IMR-90 (cell line): ENCODE measurements at regions not wholly inside any gene's neighbourhood (a gene's known extent, or its start where the extent isn't known, plus 50 kb on each side); places are given as distances from the start of the nearest gene placed in this dataset.

Experiments used
- ATAC-seq: fragments of 200-7000 bp; cut with Tn5 transposase; 2 replicates; pipeline ENCODE4 v1.9.1; 2020; ENCODE audit warnings: low read depth, mild to moderate bottlenecking, moderate library complexity
- BruUV-seq: library from RNA; stranded (reverse); fragments of 400-500 nt; replicated peaks from 2 replicates; lab custom pipeline; 2021; lab: Mats Ljungman, UMichigan
- CTCF ChIA-PET: fragments of 300-600 bp; formaldehyde crosslinking; extraction: SDS; loops from one replicate; lab custom pipeline; 2021; ENCODE audit warnings: antibody characterized with exemption; lab: Yijun Ruan, JAX
- POLR2A ChIA-PET: fragments of 300-600 bp; sonication (Branson Sonifier 250); formaldehyde crosslinking; loops from one replicate; lab custom pipeline; 2022; ENCODE audit warnings: antibody characterized with exemption; ENCODE audit not compliant: unreplicated experiment; lab: Charles Lee
- DNase-seq: peaks from one replicate; pipeline ENCODE4 v3.0.0; 2013
- H2AFZ ChIP-seq: replicated peaks from 2 replicates; pipeline ENCODE3; 2013; ENCODE audit warnings: low read length, mild to moderate bottlenecking; ENCODE audit not compliant: poor library complexity
- H2AK5ac ChIP-seq: 2 replicates; pipeline ENCODE4 v1.6.1; 2013; ENCODE audit warnings: low read depth, low read length, inconsistent platforms
- H2AK9ac ChIP-seq: replicated peaks from 2 replicates; pipeline ENCODE3; 2013; ENCODE audit warnings: mild to moderate bottlenecking, low read depth, low read length, moderate library complexity; ENCODE audit not compliant: poor library complexity
- H2BK120ac ChIP-seq: 2 replicates; pipeline ENCODE4 v1.6.1; 2013; ENCODE audit warnings: low read depth, low read length, inconsistent platforms
- H2BK15ac ChIP-seq: 3 replicates; pipeline ENCODE4 v1.6.1; 2013; ENCODE audit warnings: low read depth, low read length, inconsistent platforms
- H2BK20ac ChIP-seq: 2 replicates; pipeline ENCODE4 v1.6.1; 2013; ENCODE audit warnings: low read depth, mild to moderate bottlenecking, inconsistent platforms, low read length, moderate library complexity
- H2BK5ac ChIP-seq: 2 replicates; pipeline ENCODE4 v1.6.1; 2013; ENCODE audit warnings: mild to moderate bottlenecking, low read depth, low read length, inconsistent platforms; ENCODE audit not compliant: poor library complexity, severe bottlenecking
- H3K14ac ChIP-seq: replicated peaks from 2 replicates; pipeline ENCODE4 v1.6.1; 2013; ENCODE audit warnings: low read depth, low read length, inconsistent platforms
- H3K18ac ChIP-seq: 2 replicates; pipeline ENCODE4 v1.6.1; 2013; ENCODE audit warnings: low read depth, low read length, control low read depth
- H3K23ac ChIP-seq: 2 replicates; pipeline ENCODE4 v1.6.1; 2013; ENCODE audit warnings: low read depth, low read length, inconsistent platforms
- H3K27ac ChIP-seq: 2 replicates; pipeline ENCODE4 v1.5.1; 2013; ENCODE audit warnings: mild to moderate bottlenecking, control low read depth, low read length; ENCODE audit not compliant: insufficient read depth
- H3K27me3 ChIP-seq: 2 replicates; pipeline ENCODE4 v1.6.1; 2013; ENCODE audit warnings: low read length; ENCODE audit not compliant: control insufficient read depth, insufficient read depth
- H3K36me3 ChIP-seq: 2 replicates; pipeline ENCODE4 v1.6.1; 2013; ENCODE audit warnings: low read length, mixed read lengths; ENCODE audit not compliant: control insufficient read depth, insufficient read depth
- H3K4ac ChIP-seq: 2 replicates; pipeline ENCODE4 v1.6.1; 2013; ENCODE audit warnings: low read depth, low read length, inconsistent platforms
- H3K4me1 ChIP-seq: 2 replicates; pipeline ENCODE4 v1.6.1; 2013; ENCODE audit warnings: low read length, mixed read lengths; ENCODE audit not compliant: control insufficient read depth, insufficient read depth
- H3K4me2 ChIP-seq: 2 replicates; pipeline ENCODE4 v1.6.1; 2013; ENCODE audit warnings: low read depth, mild to moderate bottlenecking, control low read depth, low read length, moderate library complexity
- H3K4me3 ChIP-seq: 2 replicates; pipeline ENCODE4 v1.5.1; 2013; ENCODE audit warnings: low read depth, mild to moderate bottlenecking, control low read depth, low read length, moderate library complexity; ENCODE audit not compliant: insufficient read depth
- H3K56ac ChIP-seq: 2 replicates; pipeline ENCODE4 v1.6.1; 2013; ENCODE audit warnings: low read length, inconsistent platforms; ENCODE audit not compliant: insufficient read depth; ENCODE audit errors: extremely low read depth
- H3K79me1 ChIP-seq, 2 experiments: 2 replicates each; pipeline ENCODE4 v1.6.1; 2013; ENCODE audit warnings: low read length in 2 of 2, inconsistent platforms in 1 of 2, low read depth in 1 of 2
- H3K9ac ChIP-seq: 2 replicates; pipeline ENCODE4 v1.6.1; 2013; ENCODE audit warnings: low read depth, low read length, control low read depth
- H3K9me1 ChIP-seq: 2 replicates; pipeline ENCODE4 v1.6.1; 2013; ENCODE audit warnings: low read length, inconsistent platforms; ENCODE audit not compliant: insufficient read depth
- H3K9me3 ChIP-seq: 2 replicates; pipeline ENCODE4 v1.6.1; 2013; ENCODE audit warnings: low read length; ENCODE audit not compliant: control insufficient read depth, insufficient read depth
- H4K20me1 ChIP-seq: 2 replicates; pipeline ENCODE4 v1.6.1; 2013; ENCODE audit warnings: low read length, inconsistent platforms; ENCODE audit not compliant: insufficient read depth
- H4K5ac ChIP-seq: 2 replicates; pipeline ENCODE4 v1.6.1; 2013; ENCODE audit warnings: mild to moderate bottlenecking, low read depth, low read length, control low read depth
- H4K8ac ChIP-seq, 2 experiments: 2 replicates each; pipeline ENCODE4 v1.6.1; 2013; ENCODE audit warnings: low read depth in 2 of 2, low read length in 2 of 2, control low read depth in 1 of 2, inconsistent platforms in 1 of 2
- H4K91ac ChIP-seq: 2 replicates; pipeline ENCODE4 v1.6.1; 2013; ENCODE audit warnings: low read depth, low read length, inconsistent platforms; ENCODE audit not compliant: insufficient read depth
- MAZ ChIP-seq: IDR thresholded peaks from 2 replicates; pipeline ENCODE4 v1.6.1; 2012; ENCODE audit warnings: low read depth, mild to moderate bottlenecking, low read length, improper control_type of control experiment, moderate library complexity, borderline replicate concordance
- WGBS, 2 experiments: methylation state at CpG; one replicate each; pipeline versions ENCODE4 v1.1.5 to v1.1.7; 2013; ENCODE audit warnings: missing lambda C conversion rate in 2 of 2; ENCODE audit not compliant: insufficient read length in 1 of 2; ENCODE audit errors: extremely low coverage in 2 of 2; 5-methylcytosine and 5-hydroxymethylcytosine counted together
- dilution Hi-C: fragments of 300-500 bp; cut with HindIII; formaldehyde crosslinking; loops from one replicate; pipeline ENCODE4 v1.14.3; 2018; ENCODE audit warnings: low sequenced_read_pairs; ENCODE audit not compliant: unreplicated experiment
- in situ Hi-C: fragments of 300-500 bp; cut with MboI; formaldehyde crosslinking; loops from 3 replicates; pipeline ENCODE4 v1.14.3; 2019; ENCODE audit warnings: low sequenced_read_pairs, inconsistent platforms, mixed read lengths
- intact Hi-C: fragments of 100-400 bp; cut with micrococcal nuclease; formaldehyde crosslinking; loops from 2 replicates; pipeline ENCODE4 v1.10.0; 2022

DNA sequence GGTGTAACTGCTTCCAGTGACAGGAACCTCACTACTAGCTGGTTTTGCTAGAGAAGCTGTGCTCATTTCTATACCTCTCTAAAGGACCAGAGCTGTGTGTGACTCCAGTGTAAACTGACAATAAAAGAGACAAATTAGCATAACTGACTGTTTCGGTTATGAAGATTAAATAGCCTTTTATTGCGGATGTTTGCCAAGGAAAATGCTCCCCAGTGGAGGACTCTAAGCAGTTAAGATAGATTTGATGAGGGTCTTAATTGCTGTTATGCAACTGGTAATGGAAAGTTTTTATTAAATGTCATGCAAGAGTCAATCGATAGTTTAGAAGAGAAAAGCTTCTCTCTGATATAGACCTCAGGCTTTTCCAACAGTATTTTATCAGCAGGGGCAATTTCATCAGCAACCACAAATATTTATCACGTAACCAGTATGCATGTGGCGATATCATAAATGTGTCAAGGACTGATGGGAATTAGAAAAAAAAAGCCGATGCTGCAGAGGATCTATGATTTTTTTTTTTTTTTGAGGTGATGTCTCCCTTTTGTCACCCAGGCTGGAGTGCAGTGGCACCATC lies 275.2 kb upstream of the DMAC1 start:
- Histone ChIP-seq H3K14ac (no peak overlapping the region), H3K27ac (no peak overlapping the region), H3K4me3 (no peak overlapping the region), H4K8ac (no peak overlapping the region), H3K4me1 (no peaks in the 10 kb centered on the region), H2BK20ac (no peak overlapping the region), H2AK5ac (no peak overlapping the region), H4K20me1 (no peaks in the 10 kb centered on the region), H2BK5ac (no peak overlapping the region), H3K18ac (no peak overlapping the region), H3K9me1 (no peaks in the 10 kb centered on the region), H3K9ac (no peak overlapping the region), H3K23ac (no peak overlapping the region), H3K56ac (no peak overlapping the region), H3K4ac (no peak overlapping the region), H2AFZ (no peak overlapping the region), H3K27me3 (no peaks in the 10 kb centered on the region), H2BK15ac (no peak overlapping the region), H4K91ac (no peak overlapping the region), H3K4me2 (no peak overlapping the region), H4K5ac (no peak overlapping the region), H2AK9ac (no peak overlapping the region), H2BK120ac (no peak overlapping the region), H3K79me1 (no peaks in the 10 kb centered on the region), H3K36me3 (no peaks in the 10 kb centered on the region), H3K9me3 (peaks cover 10% of the 10 kb centered on the region)
- ChIA-PET POLR2A (no interaction called here), CTCF (no interaction called here)
- no peak for DNase-seq
- no TSS peak for BruUV-seq
- intact Hi-C loops (no loop called here), in situ Hi-C loops (no loop called here), dilution Hi-C loops (no loop called here)
- no CpG with 5 or more reads among the region's 6 CpGs for WGBS, 2 experiments
- ATAC-seq = no peak
- TF ChIP-seq MAZ = no peak
